ENCODE measurements at regions not wholly inside any gene's neighbourhood (a gene's known extent, or its start where the extent isn't known, plus 50 kb on each side); places are given as distances from the start of the nearest gene placed in this dataset.

DNA sequence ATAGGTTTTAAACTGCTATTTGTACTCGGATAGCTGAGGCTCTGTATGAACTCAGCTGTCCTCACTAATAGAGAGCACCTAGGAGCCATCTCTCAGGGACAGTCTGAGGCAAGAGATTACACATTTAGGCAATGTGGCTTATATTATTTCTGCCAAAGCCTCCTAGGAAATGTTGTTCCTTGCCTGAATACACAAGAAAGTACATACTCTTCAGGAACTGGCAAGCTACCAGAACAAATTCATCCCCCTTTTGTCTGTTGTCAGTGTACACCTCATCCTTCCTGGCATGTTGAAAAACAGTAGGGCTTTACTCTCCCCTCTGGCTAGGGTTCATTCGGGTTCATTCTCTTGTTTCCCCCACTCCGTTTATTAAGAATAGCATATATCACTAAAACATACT, 615.9 kb upstream of the FAT3 start:
- Histone ChIP-seq H3K14ac (replicated peaks; ENCODE audit: low read depth, low read length) (no peak overlapping the region), H3K9me3 (ENCODE audit: control insufficient read depth, insufficient read depth, low read length) (peaks cover 6% of the 10 kb centered on the region), H2BK15ac (ENCODE audit: low read depth, low read length) (no peak overlapping the region), H2AFZ (replicated peaks; ENCODE audit: low read length, poor library complexity) (no peak overlapping the region), H3K9me1 (ENCODE audit: insufficient read depth, low read length) (no peaks in the 10 kb centered on the region), H2AK9ac (replicated peaks; ENCODE audit: low read depth, low read length, poor library complexity) (no peak overlapping the region), H3K27ac (ENCODE audit: insufficient read depth, low read length) (no peak overlapping the region), H3K79me1 (ENCODE audit: low read depth in 1 of 2, low read length in 2 of 2) (no peaks in the 10 kb centered on the region), H2AK5ac (ENCODE audit: low read depth, low read length) (no peak overlapping the region), H3K23ac (ENCODE audit: low read depth, low read length) (no peak overlapping the region), H3K36me3 (ENCODE audit: control insufficient read depth, insufficient read depth, low read length) (no peaks in the 10 kb centered on the region), H2BK120ac (ENCODE audit: low read depth, low read length) (no peak overlapping the region), H3K4ac (ENCODE audit: low read depth, low read length) (no peak overlapping the region), H3K4me3 (ENCODE audit: insufficient read depth, low read depth, low read length) (no peak overlapping the region), H4K20me1 (ENCODE audit: insufficient read depth, low read length) (no peaks in the 10 kb centered on the region), H4K5ac (ENCODE audit: low read depth, low read length) (no peak overlapping the region), H2BK20ac (ENCODE audit: low read depth, low read length) (no peak overlapping the region), H3K56ac (ENCODE audit: extremely low read depth, insufficient read depth, low read length) (no peak overlapping the region), H3K4me2 (ENCODE audit: low read depth, low read length) (no peak overlapping the region), H4K91ac (ENCODE audit: insufficient read depth, low read depth, low read length) (no peak overlapping the region), H3K27me3 (ENCODE audit: control insufficient read depth, insufficient read depth, low read length) (no peaks in the 10 kb centered on the region), H3K4me1 (ENCODE audit: control insufficient read depth, insufficient read depth, low read length) (no peaks in the 10 kb centered on the region), H2BK5ac (ENCODE audit: low read depth, low read length, poor library complexity, severe bottlenecking) (no peak overlapping the region), H3K18ac (ENCODE audit: low read depth, low read length) (no peak overlapping the region), H3K9ac (ENCODE audit: low read depth, low read length) (no peak overlapping the region), H4K8ac (ENCODE audit: low read depth in 2 of 2, low read length in 2 of 2) (no peak overlapping the region)
- TF ChIP-seq NFE2L2 (IDR thresholded peaks at IDR 0.05; ENCODE audit: low read depth, low read length): no peak
- no peak for TF ChIP-seq FOS (IDR thresholded peaks at IDR 0.05; ENCODE audit: low read depth, low read length)
- no peak for TF ChIP-seq BHLHE40 (IDR thresholded peaks at IDR 0.05; ENCODE audit: low read depth, low read length)
- TF ChIP-seq CEBPB (IDR thresholded peaks at IDR 0.05; ENCODE audit: low read depth, low read length): no peak
- POLR2A ChIA-PET (ENCODE audit: unreplicated experiment): no interaction called here
- in situ Hi-C loops (cut with MboI; ENCODE audit: low sequenced_read_pairs): no loop called here
- dilution Hi-C loops (cut with HindIII; ENCODE audit: low sequenced_read_pairs, unreplicated experiment): no loop called here
- ATAC-seq (ENCODE audit: low read depth) (no peak), DNase-seq (no peak)
- intact Hi-C loops (cut with micrococcal nuclease): no loop called here
- CTCF ChIA-PET: no interaction called here
- WGBS, 2 experiments (ENCODE audit: extremely low coverage in 2 of 2, insufficient read length in 1 of 2): no CpG with 5 or more reads among the region's 3 CpGs
- BruUV-seq (replicated peaks): no TSS peak

Measured in IMR-90 (cell line).